ENCODE measurements at regions not wholly inside any gene's neighbourhood (a gene's known extent, or its start where the extent isn't known, plus 50 kb on each side); places are given as distances from the start of the nearest gene placed in this dataset.

DNA sequence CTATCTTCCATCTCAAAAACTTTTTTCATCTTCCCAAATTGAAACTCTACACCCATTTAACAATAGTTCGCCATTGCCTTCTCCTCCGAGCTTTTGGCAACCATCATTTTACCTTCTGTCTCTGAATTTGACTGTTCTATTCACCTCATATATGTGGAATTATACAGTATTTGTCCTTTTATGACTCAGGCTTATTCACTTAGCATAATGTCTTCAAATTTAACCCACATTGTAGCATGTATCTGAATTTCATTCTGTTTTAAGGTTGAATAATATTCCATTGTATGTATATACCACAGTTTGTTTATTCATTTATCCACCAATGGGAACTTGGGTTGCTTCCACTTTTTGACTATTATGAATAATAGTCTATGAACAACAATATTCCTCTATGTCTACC lies 233.9 kb downstream of the GPD2 start:
- no peak for FAIRE-seq
- H3K79me2 ChIP-seq (ENCODE audit: insufficient read depth, low read length): no peaks in the 10 kb centered on the region
- intact Hi-C loops (cut with micrococcal nuclease; ENCODE audit: unreplicated experiment): no loop called here
- no peak overlapping the region for H2AFZ ChIP-seq (ENCODE audit: low read length)
- no peaks in the 10 kb centered on the region for H3K27me3 ChIP-seq (ENCODE audit: control insufficient read depth in 1 of 2, insufficient read depth in 2 of 2, low read length in 2 of 2)
- ChIA-PET CTCF (ENCODE audit: low intra/inter-chr PET ratio, low total read pairs) (no interaction called here), POLR2A (no interaction called here)
- TF ChIP-seq, protein P1, sequence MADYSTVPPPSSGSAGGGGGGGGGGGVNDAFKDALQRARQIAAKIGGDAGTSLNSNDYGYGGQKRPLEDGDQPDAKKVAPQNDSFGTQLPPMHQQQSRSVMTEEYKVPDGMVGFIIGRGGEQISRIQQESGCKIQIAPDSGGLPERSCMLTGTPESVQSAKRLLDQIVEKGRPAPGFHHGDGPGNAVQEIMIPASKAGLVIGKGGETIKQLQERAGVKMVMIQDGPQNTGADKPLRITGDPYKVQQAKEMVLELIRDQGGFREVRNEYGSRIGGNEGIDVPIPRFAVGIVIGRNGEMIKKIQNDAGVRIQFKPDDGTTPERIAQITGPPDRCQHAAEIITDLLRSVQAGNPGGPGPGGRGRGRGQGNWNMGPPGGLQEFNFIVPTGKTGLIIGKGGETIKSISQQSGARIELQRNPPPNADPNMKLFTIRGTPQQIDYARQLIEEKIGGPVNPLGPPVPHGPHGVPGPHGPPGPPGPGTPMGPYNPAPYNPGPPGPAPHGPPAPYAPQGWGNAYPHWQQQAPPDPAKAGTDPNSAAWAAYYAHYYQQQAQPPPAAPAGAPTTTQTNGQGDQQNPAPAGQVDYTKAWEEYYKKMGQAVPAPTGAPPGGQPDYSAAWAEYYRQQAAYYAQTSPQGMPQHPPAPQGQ (CRISPR knock-in tag; IDR thresholded peaks at IDR 0.05; ENCODE audit: borderline replicate concordance): no peak
- TF ChIP-seq, protein P2, sequence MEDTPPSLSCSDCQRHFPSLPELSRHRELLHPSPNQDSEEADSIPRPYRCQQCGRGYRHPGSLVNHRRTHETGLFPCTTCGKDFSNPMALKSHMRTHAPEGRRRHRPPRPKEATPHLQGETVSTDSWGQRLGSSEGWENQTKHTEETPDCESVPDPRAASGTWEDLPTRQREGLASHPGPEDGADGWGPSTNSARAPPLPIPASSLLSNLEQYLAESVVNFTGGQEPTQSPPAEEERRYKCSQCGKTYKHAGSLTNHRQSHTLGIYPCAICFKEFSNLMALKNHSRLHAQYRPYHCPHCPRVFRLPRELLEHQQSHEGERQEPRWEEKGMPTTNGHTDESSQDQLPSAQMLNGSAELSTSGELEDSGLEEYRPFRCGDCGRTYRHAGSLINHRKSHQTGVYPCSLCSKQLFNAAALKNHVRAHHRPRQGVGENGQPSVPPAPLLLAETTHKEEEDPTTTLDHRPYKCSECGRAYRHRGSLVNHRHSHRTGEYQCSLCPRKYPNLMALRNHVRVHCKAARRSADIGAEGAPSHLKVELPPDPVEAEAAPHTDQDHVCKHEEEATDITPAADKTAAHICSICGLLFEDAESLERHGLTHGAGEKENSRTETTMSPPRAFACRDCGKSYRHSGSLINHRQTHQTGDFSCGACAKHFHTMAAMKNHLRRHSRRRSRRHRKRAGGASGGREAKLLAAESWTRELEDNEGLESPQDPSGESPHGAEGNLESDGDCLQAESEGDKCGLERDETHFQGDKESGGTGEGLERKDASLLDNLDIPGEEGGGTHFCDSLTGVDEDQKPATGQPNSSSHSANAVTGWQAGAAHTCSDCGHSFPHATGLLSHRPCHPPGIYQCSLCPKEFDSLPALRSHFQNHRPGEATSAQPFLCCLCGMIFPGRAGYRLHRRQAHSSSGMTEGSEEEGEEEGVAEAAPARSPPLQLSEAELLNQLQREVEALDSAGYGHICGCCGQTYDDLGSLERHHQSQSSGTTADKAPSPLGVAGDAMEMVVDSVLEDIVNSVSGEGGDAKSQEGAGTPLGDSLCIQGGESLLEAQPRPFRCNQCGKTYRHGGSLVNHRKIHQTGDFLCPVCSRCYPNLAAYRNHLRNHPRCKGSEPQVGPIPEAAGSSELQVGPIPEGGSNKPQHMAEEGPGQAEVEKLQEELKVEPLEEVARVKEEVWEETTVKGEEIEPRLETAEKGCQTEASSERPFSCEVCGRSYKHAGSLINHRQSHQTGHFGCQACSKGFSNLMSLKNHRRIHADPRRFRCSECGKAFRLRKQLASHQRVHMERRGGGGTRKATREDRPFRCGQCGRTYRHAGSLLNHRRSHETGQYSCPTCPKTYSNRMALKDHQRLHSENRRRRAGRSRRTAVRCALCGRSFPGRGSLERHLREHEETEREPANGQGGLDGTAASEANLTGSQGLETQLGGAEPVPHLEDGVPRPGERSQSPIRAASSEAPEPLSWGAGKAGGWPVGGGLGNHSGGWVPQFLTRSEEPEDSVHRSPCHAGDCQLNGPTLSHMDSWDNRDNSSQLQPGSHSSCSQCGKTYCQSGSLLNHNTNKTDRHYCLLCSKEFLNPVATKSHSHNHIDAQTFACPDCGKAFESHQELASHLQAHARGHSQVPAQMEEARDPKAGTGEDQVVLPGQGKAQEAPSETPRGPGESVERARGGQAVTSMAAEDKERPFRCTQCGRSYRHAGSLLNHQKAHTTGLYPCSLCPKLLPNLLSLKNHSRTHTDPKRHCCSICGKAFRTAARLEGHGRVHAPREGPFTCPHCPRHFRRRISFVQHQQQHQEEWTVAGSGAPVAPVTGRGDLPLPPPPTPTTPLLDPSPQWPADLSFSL (CRISPR knock-in tag; IDR thresholded peaks at IDR 0.05): no peak
- TF ChIP-seq ZNF749 (CRISPR knock-in tag; IDR thresholded peaks at IDR 0.05; ENCODE audit: borderline replicate concordance) (no peak), BRCA1 (CRISPR knock-in tag; IDR thresholded peaks at IDR 0.05) (no peak), ZFP36 (IDR thresholded peaks at IDR 0.05; ENCODE audit: borderline replicate concordance, low read depth, low read length, partially characterized antibody) (no peak), NFRKB (IDR thresholded peaks at IDR 0.05) (no peak), ZNF788 (CRISPR knock-in tag; IDR thresholded peaks at IDR 0.05; ENCODE audit: borderline replicate concordance) (no peak), GFI1 (CRISPR knock-in tag; IDR thresholded peaks at IDR 0.05; ENCODE audit: borderline replicate concordance) (no peak)
- TF ChIP-seq, protein P3, sequence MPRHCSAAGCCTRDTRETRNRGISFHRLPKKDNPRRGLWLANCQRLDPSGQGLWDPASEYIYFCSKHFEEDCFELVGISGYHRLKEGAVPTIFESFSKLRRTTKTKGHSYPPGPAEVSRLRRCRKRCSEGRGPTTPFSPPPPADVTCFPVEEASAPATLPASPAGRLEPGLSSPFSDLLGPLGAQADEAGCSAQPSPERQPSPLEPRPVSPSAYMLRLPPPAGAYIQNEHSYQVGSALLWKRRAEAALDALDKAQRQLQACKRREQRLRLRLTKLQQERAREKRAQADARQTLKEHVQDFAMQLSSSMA (CRISPR knock-in tag; IDR thresholded peaks at IDR 0.05): no peak
- no TSS peak for BruUV-seq (replicated peaks)
- no peaks in the 10 kb centered on the region for H3K36me3 ChIP-seq (replicated peaks in 1 of 2; ENCODE audit: control insufficient read depth in 1 of 2, insufficient read depth in 2 of 2, low read length in 2 of 2)
- H3K9ac ChIP-seq (ENCODE audit: insufficient read depth, low read depth, low read length): no peak overlapping the region
- no peak overlapping the region for H3K4me3 ChIP-seq (replicated peaks in 1 of 3; ENCODE audit: insufficient read depth in 1 of 3, low read depth in 2 of 3, low read length in 3 of 3)
- 42% methylated on average over 2 of the region's 2 CpGs for WGBS (ENCODE audit: low lambda C conversion rate)
- H3K9me3 ChIP-seq (ENCODE audit: low read length): peaks cover 42% of the 10 kb centered on the region
- ATAC-seq: no peak
- H3K27ac ChIP-seq (ENCODE audit: extremely low read length, insufficient read depth, low read length): no peak overlapping the region
- no peaks in the 10 kb centered on the region for H3K4me1 ChIP-seq (ENCODE audit: insufficient read depth, low read length)
- in situ Hi-C loops (cut with HindIII; ENCODE audit: extremely low pct_ligation_motif_present, low pct_unique_long_range_greater_than_20kb): no loop called here
- no peak for DNase-seq (ENCODE audit: low spot score)
- H3K4me2 ChIP-seq (ENCODE audit: low read depth, low read length): no peak overlapping the region
- H4K20me1 ChIP-seq (ENCODE audit: insufficient read depth, low read length): no peaks in the 10 kb centered on the region

All from HepG2 (cell line).